HG03565 (cell line): ENCODE measurements at regions not wholly inside any gene's neighbourhood (a gene's known extent, or its start where the extent isn't known, plus 50 kb on each side); places are given as distances from the start of the nearest gene placed in this dataset.
A peak's percentile ranks its signal among the peaks of the same experiment; 100 is the strongest.
"Not testable (repeated sequence)": the region's sequence is repeated elsewhere in the genome, so short reads cannot be mapped to it uniquely, and the experiment has no call there.

Experiments
- ATAC-seq: cut with Tn5 transposase; IDR thresholded peaks from one replicate; pipeline ENCODE4 v1.9.1; 2021; ENCODE audit warnings: mild to moderate bottlenecking, moderate library complexity; ENCODE audit not compliant: unreplicated experiment

- ATAC-seq = no peak
Measured at GRCh38 chrX:40253771-40254170, 156.0 kb upstream of the BCOR start.

- no peak for ATAC-seq
Measured at GRCh38 chrX:40249582-40249981, 151.8 kb upstream of the BCOR start.

GRCh38 chrX:40248822-40249221, 151.1 kb upstream of the BCOR start:
- ATAC-seq = no peak

GRCh38 chrX:40247848-40248622, 150.3 kb upstream of the BCOR start:
- no peak for ATAC-seq

- no peak for ATAC-seq
Measured at GRCh38 chrX:40247382-40247781, 149.6 kb upstream of the BCOR start.

- ATAC-seq = no peak
Measured at GRCh38 chrX:40245488-40246071, 147.8 kb upstream of the BCOR start.

- ATAC-seq = no peak
Measured at GRCh38 chrX:40244980-40245379, 147.2 kb upstream of the BCOR start.

- no peak for ATAC-seq
Measured at GRCh38 chrX:40243755-40244515, 146.2 kb upstream of the BCOR start.

- ATAC-seq = no peak
Measured at GRCh38 chrX:40240844-40241243, 143.1 kb upstream of the BCOR start.

GRCh38 chrX:40237731-40238178, 140.0 kb upstream of the BCOR start:
- ATAC-seq = no peak

- ATAC-seq = no peak
Measured at GRCh38 chrX:40230646-40231045, 132.9 kb upstream of the BCOR start.

GRCh38 chrX:40227125-40227524, 129.4 kb upstream of the BCOR start:
- no peak for ATAC-seq

- ATAC-seq = no peak
Measured at GRCh38 chrX:40224658-40225057, 126.9 kb upstream of the BCOR start.

GRCh38 chrX:40222612-40223011, 124.9 kb upstream of the BCOR start:
- ATAC-seq = not testable (repeated sequence)

GRCh38 chrX:40213092-40213491, 115.3 kb upstream of the BCOR start:
- no peak for ATAC-seq

- no peak for ATAC-seq
Measured at GRCh38 chrX:40209951-40210617, 112.3 kb upstream of the BCOR start.

- ATAC-seq = no peak
Measured at GRCh38 chrX:40207626-40208025, 109.9 kb upstream of the BCOR start.

- ATAC-seq = no peak
Measured at GRCh38 chrX:40205471-40205870, 107.7 kb upstream of the BCOR start.

GRCh38 chrX:40202456-40202855, 104.7 kb upstream of the BCOR start:
- ATAC-seq = peak; percentile 51

- peak; percentile 93 for ATAC-seq
Measured at GRCh38 chrX:40201329-40201885, 103.6 kb upstream of the BCOR start.

- ATAC-seq = no peak
Measured at GRCh38 chrX:40199704-40200103, 101.9 kb upstream of the BCOR start.
